Lower leg skin (tissue), 4 donors: ENCODE measurements at regions not wholly inside any gene's neighbourhood (a gene's known extent, or its start where the extent isn't known, plus 50 kb on each side); places are given as distances from the start of the nearest gene placed in this dataset.

Source experiments
- DNase-seq, 2 donors: peaks; one replicate each; pipeline ENCODE4 v3.0.0-alpha.2; 2019; ENCODE audit warnings: low spot score in 2 of 2
- H3K4me3 ChIP-seq: fragments of 200-600 bp; sonication (generic); 2 replicates; pipeline ENCODE4 v1.5.1; 2017; ENCODE audit warnings: mild to moderate bottlenecking, low read depth; ENCODE audit not compliant: poor library complexity, severe bottlenecking
- POLR2A ChIP-seq, 2 donors: fragments of 450-650 bp; IDR thresholded peaks; one replicate each; pipeline ENCODE4 v1.6.1; 2016 to 2017; ENCODE audit warnings: antibody characterized with exemption in 2 of 2, mild to moderate bottlenecking in 1 of 2, moderate library complexity in 1 of 2
- WGBS, 2 donors: methylation state at CpG; one replicate each; pipeline ENCODE4 v1.1.5; 2018; 5-methylcytosine and 5-hydroxymethylcytosine counted together
- intact Hi-C: fragments of 100-400 bp; cut with DNase I; formaldehyde crosslinking; loops from one replicate; pipeline ENCODE4 v1.15.0; 2023; ENCODE audit warnings: low total_unique reads
- TF ChIP-seq, protein P1 (sequence below), 3 donors: fragments of 450-650 bp; IDR thresholded peaks; one replicate each; pipeline ENCODE4 v1.5.1; 2016; ENCODE audit warnings: antibody characterized with exemption in 3 of 3, mild to moderate bottlenecking in 3 of 3, moderate library complexity in 2 of 3

DNA sequence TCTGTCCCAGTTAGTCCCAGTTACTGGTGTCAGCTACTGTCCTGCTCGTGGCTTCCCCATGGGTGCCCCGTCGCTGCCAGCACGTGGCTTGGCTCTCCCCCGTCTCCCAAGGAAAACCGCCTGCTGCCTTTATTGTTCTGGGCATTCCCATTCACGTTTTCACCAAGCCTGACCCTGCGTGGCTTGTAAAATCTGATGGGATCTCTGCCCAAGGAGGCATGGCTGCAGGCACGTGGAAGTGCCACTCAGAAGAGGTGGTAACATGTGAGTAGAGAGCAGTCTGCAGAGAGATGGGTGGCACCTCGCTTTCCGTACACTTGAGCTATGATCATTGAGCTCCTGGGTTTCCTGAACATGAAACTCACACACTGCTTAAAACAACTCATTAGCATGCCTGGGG lies 429.2 kb upstream of the KLF4 start:
- 52 to 60% methylated on average over 11 of the region's 11 CpGs for WGBS, 2 donors
- TF ChIP-seq POLR2A (IDR thresholded peaks at IDR 0.05), result no peak
- TF ChIP-seq, protein P1, sequence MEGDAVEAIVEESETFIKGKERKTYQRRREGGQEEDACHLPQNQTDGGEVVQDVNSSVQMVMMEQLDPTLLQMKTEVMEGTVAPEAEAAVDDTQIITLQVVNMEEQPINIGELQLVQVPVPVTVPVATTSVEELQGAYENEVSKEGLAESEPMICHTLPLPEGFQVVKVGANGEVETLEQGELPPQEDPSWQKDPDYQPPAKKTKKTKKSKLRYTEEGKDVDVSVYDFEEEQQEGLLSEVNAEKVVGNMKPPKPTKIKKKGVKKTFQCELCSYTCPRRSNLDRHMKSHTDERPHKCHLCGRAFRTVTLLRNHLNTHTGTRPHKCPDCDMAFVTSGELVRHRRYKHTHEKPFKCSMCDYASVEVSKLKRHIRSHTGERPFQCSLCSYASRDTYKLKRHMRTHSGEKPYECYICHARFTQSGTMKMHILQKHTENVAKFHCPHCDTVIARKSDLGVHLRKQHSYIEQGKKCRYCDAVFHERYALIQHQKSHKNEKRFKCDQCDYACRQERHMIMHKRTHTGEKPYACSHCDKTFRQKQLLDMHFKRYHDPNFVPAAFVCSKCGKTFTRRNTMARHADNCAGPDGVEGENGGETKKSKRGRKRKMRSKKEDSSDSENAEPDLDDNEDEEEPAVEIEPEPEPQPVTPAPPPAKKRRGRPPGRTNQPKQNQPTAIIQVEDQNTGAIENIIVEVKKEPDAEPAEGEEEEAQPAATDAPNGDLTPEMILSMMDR (IDR thresholded peaks at IDR 0.05), result no peak
- peak in 1 of 2 donors; percentile 52 for DNase-seq
- H3K4me3 ChIP-seq, result no peak overlapping the region
- intact Hi-C loops, result no loop called here

- DNase-seq, result no peak
- TF ChIP-seq, protein P1 (IDR thresholded peaks at IDR 0.05), result no peak
- no peak for TF ChIP-seq POLR2A (IDR thresholded peaks at IDR 0.05)
- WGBS, 2 donors, result 84 to 86% methylated on average over 1 of the region's 1 CpG
- H3K4me3 ChIP-seq, result no peak overlapping the region
- intact Hi-C loops, result no loop called here
Observed at GRCh38 chr9:107914151-107914550, 424.6 kb upstream of the KLF4 start.

DNA sequence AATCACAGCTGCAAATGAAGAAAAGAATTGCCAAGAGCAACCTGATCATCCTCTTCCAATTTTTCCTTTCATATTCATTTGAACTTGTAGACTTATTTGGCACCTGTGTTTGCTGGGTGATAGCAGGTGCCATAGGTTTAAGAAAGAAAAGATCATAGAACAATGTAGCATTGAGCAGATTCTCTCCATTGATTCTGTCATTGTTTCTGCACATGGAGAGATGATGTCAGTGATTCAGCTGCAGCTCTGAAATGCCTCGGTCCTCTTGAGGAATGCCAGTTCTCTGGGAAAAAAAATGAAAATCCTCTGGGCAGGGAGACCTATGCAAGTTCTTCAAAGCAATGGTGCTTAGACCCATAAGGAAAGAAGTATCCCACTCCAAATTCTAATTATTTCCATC lies 418.1 kb upstream of the KLF4 start:
- H3K4me3 ChIP-seq, result no peak overlapping the region
- intact Hi-C loops, result no loop called here
- DNase-seq, result no peak
- 55 to 59% methylated on average over 1 of the region's 1 CpG for WGBS, 2 donors
- TF ChIP-seq POLR2A (IDR thresholded peaks at IDR 0.05), result no peak
- TF ChIP-seq, protein P1 (IDR thresholded peaks at IDR 0.05), result no peak

DNA sequence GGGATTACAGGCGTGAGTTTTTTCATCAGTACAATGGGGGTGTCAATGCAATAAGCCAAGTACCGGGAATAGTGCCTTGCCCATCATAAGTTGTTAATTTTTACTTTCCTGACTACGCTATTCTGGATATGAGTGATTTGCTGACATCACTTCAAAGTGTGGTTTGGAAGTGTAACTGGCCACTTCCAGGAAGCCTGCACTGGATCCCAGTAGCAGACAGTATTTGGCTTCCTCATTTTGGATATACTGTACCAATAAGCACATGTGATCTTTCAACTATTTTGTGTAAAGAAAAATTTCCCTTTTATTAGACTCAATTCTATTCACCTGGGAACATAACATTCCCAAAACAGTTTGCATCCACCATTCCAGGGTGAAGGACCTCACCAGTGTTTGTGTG lies 417.7 kb upstream of the KLF4 start:
- no peak for DNase-seq
- WGBS, 2 donors, result 81 to 90% methylated on average over 3 of the region's 3 CpGs
- intact Hi-C loops, result no loop called here
- TF ChIP-seq, protein P1 (IDR thresholded peaks at IDR 0.05), result no peak
- no peak for TF ChIP-seq POLR2A (IDR thresholded peaks at IDR 0.05)
- H3K4me3 ChIP-seq, result no peak overlapping the region

DNA sequence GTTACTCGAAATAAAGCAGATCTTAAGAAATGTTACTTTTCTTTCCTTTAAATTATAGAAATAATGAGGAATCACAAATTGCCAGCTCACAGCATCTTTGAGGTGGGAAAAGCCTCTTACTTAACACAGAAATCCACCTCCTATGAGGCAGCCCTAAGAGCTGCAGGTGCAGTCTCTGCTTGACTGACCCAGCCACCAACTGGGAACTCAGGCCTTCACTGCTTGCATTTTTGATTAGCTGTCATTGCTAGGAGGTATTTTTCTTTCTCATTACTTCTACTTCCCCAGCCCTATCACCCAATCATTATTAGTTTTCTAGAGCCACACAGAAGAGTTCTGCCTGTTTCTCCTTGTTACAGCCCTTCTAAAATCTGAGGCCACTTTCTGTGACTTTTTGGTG lies 416.5 kb upstream of the KLF4 start:
- DNase-seq, result no peak
- WGBS, 2 donors, result 90 to 92% methylated on average over 1 of the region's 1 CpG

More for the DNA sequence above, 416.5 kb upstream of the KLF4 start:
- TF ChIP-seq, protein P1 (IDR thresholded peaks at IDR 0.05), result no peak
- no peak for TF ChIP-seq POLR2A (IDR thresholded peaks at IDR 0.05)
- intact Hi-C loops, result no loop called here
- H3K4me3 ChIP-seq, result no peak overlapping the region
